A549 (cell line): ENCODE measurements at regions not wholly inside any gene's neighbourhood (a gene's known extent, or its start where the extent isn't known, plus 50 kb on each side); places are given as distances from the start of the nearest gene placed in this dataset.

Experiments used
- CTCF ChIP-seq: fragments of >200 bp; sonication (Bioruptor Twin); formaldehyde crosslinking; IDR thresholded peaks from 3 replicates; pipeline ENCODE4 v1.5.1; 2016
- EHMT2 ChIP-seq: fragments of 200-600 bp; sonication (generic); IDR thresholded peaks from 2 replicates; pipeline ENCODE4 v1.6.1; 2016; ENCODE audit warnings: antibody characterized with exemption, low read depth, mild to moderate bottlenecking, moderate library complexity
- FOSB ChIP-seq: fragments of 250-450 bp; sonication (Bioruptor Pico); IDR thresholded peaks from 2 replicates; pipeline ENCODE4 v1.5.0; 2020; ENCODE audit warnings: mild to moderate bottlenecking, moderate library complexity
- HMGXB4 ChIP-seq: fragments of 250-450 bp; sonication (Bioruptor Pico); IDR thresholded peaks from 2 replicates; pipeline ENCODE4 v1.5.0; 2021; ENCODE audit warnings: mild to moderate bottlenecking, moderate library complexity, borderline replicate concordance
- JUN ChIP-seq, 2 experiments: fragments of >200 bp; sonication (Bioruptor Twin); formaldehyde crosslinking; IDR thresholded peaks; 2 replicates in 1 of 2; 3 replicates in 1 of 2; pipeline ENCODE4 v1.6.1; 2016 to 2017
- JUNB ChIP-seq: fragments of >200 bp; sonication (Bioruptor Twin); formaldehyde crosslinking; IDR thresholded peaks from 2 replicates; pipeline ENCODE4 v1.6.1; 2016
- MAFK ChIP-seq: fragments of 450-650 bp; IDR thresholded peaks from 2 replicates; pipeline ENCODE4 v1.6.1; 2014; ENCODE audit not compliant: partially characterized antibody
- MAX ChIP-seq: IDR thresholded peaks from 2 replicates; pipeline ENCODE4 v1.6.1; 2012
- MYC ChIP-seq: IDR thresholded peaks from 2 replicates; pipeline ENCODE4 v1.6.1; 2012; ENCODE audit warnings: mild to moderate bottlenecking, inconsistent platforms, low read length, improper control_type of control experiment, borderline replicate concordance
- PBX3 ChIP-seq: IDR thresholded peaks from 2 replicates; pipeline ENCODE4 v1.6.1; 2012
- POLR2A ChIP-seq: IDR thresholded peaks from 2 replicates; pipeline ENCODE4 v1.6.1; 2012; ENCODE audit warnings: mild to moderate bottlenecking, low read length
- RAD21 ChIP-seq, 2 experiments: fragments of >200 bp in 1 of 2; sonication (Bioruptor Twin) in 1 of 2; formaldehyde crosslinking in 1 of 2; IDR thresholded peaks in 1 of 2; conservative IDR thresholded peaks in 1 of 2; 2 replicates in 1 of 2; 3 replicates in 1 of 2; pipeline ENCODE4 v1.6.1; 2012 to 2018; ENCODE audit warnings: inconsistent platforms in 1 of 2
- SMC3 ChIP-seq: fragments of >200 bp; sonication (Bioruptor Twin); formaldehyde crosslinking; IDR thresholded peaks from 3 replicates; pipeline ENCODE4 v1.6.1; 2018; ENCODE audit warnings: inconsistent platforms

- TF ChIP-seq PBX3 (no peak), RAD21 (conservative IDR thresholded peaks at IDR 0.05 in 1 of 2, IDR thresholded peaks at IDR 0.05 in 1 of 2) (no peak), CTCF (no peak), SMC3 (no peak), JUN (IDR thresholded peaks at IDR 0.05) (no peak), MAX (no peak), POLR2A (no peak), FOSB (CRISPR knock-in tag) (no peak), MAFK (no peak), EHMT2 (no peak), JUNB (no peak), MYC (no peak), HMGXB4 (CRISPR knock-in tag) (no peak)
Measured at GRCh38 chr14:38662781-38663180, 406.9 kb upstream of the CLEC14A start.
